Endodermal cell (in vitro differentiated cells): ENCODE measurements at regions not wholly inside any gene's neighbourhood (a gene's known extent, or its start where the extent isn't known, plus 50 kb on each side); places are given as distances from the start of the nearest gene placed in this dataset.

Source experiments
- DNase-seq: peaks from one replicate; pipeline ENCODE4 v3.0.0-alpha.2; 2017
- H3K27ac ChIP-seq: 2 replicates; pipeline ENCODE4 v1.5.1; 2013; ENCODE audit warnings: mild to moderate bottlenecking, low read depth, low read length, moderate library complexity
- H3K27me3 ChIP-seq: 2 replicates; pipeline ENCODE4 v1.6.1; 2013; ENCODE audit warnings: mild to moderate bottlenecking, low read length, moderate library complexity; ENCODE audit not compliant: insufficient read depth, control insufficient read depth, poor library complexity, severe bottlenecking
- H3K36me3 ChIP-seq: 2 replicates; pipeline ENCODE4 v1.7.0; 2013; ENCODE audit warnings: mild to moderate bottlenecking, low read length, moderate library complexity; ENCODE audit not compliant: control insufficient read depth, insufficient read depth
- H3K4me1 ChIP-seq: one replicate; pipeline ENCODE4 v1.7.0; 2013; ENCODE audit warnings: low read length; ENCODE audit not compliant: control insufficient read depth, insufficient read depth
- H3K4me3 ChIP-seq: 2 replicates; pipeline ENCODE4 v1.5.1; 2013; ENCODE audit warnings: mild to moderate bottlenecking, low read length, moderate library complexity
- H3K9ac ChIP-seq: 2 replicates; pipeline ENCODE4 v1.6.1; 2013; ENCODE audit warnings: mild to moderate bottlenecking, low read length, moderate library complexity; ENCODE audit not compliant: poor library complexity, severe bottlenecking; ENCODE audit errors: extremely low read depth
- H3K9me3 ChIP-seq: 2 replicates; pipeline ENCODE4 v1.6.1; 2013; ENCODE audit warnings: mild to moderate bottlenecking, low read length, moderate library complexity; ENCODE audit not compliant: control insufficient read depth
- H3K27ac Mint-ChIP-seq: 2 replicates; pipeline ENCODE4 v1.8.0; 2020; ENCODE audit warnings: mixed read lengths
- H3K27me3 Mint-ChIP-seq: 2 replicates; pipeline ENCODE4 v1.8.0; 2021; ENCODE audit warnings: mild to moderate bottlenecking, mixed read lengths; ENCODE audit not compliant: insufficient read depth
- H3K36me3 Mint-ChIP-seq: 2 replicates; pipeline ENCODE4 v1.8.0; 2020; ENCODE audit warnings: low read depth, mixed read lengths
- H3K4me1 Mint-ChIP-seq: 2 replicates; pipeline ENCODE4 v1.8.0; 2020; ENCODE audit warnings: mixed read lengths
- H3K4me3 Mint-ChIP-seq: 2 replicates; pipeline ENCODE4 v1.8.0; 2020; ENCODE audit warnings: mild to moderate bottlenecking, moderate library complexity, mixed read lengths
- H3K9me3 Mint-ChIP-seq: 2 replicates; pipeline ENCODE4 v1.8.0; 2020; ENCODE audit warnings: mild to moderate bottlenecking, mixed read lengths
- WGBS, 2 experiments: methylation state at CpG; one replicate each; pipeline versions ENCODE4 v1.1.5 to v1.1.7; 2013; ENCODE audit warnings: missing lambda C conversion rate in 2 of 2, mixed read lengths in 1 of 2; ENCODE audit not compliant: insufficient coverage in 1 of 2, insufficient read length in 1 of 2; 5-methylcytosine and 5-hydroxymethylcytosine counted together
- TF ChIP-seq, protein P1 (sequence below): fragments of 200-600 bp; sonication (generic); conservative IDR thresholded peaks from 2 replicates; pipeline ENCODE4 v1.5.0; 2021; ENCODE audit warnings: antibody characterized with exemption, mild to moderate bottlenecking

DNA sequence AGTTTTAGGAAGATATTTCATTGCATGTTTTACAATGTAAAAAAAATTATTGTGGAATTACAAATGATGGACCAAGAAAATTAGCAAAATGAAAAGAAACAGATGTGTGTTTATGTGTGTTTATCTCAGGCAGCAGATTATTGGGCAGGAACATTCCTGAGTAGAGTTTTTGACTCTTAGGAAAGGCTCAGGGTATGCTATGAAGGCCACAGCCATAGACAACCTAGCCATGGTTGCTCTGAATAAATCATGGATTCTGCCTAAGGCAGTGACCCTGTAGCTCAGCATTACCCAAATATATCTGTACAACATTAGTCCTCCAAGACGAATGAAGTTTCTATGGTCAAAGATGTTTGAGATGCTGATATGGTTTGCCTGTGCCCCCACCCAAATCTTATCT lies 298.3 kb downstream of the PTEN start:
- peaks cover 28% of the 10 kb centered on the region for H3K4me1 Mint-ChIP-seq
- Histone ChIP-seq H3K36me3 (no peaks in the 10 kb centered on the region), H3K9me3 (no peaks in the 10 kb centered on the region), H3K27me3 (peaks cover 18% of the 10 kb centered on the region), H3K4me3 (no peak overlapping the region), H3K9ac (no peak overlapping the region), H3K4me1 (peaks cover 11% of the 10 kb centered on the region), H3K27ac (no peak overlapping the region)
- H3K36me3 Mint-ChIP-seq, result no peaks in the 10 kb centered on the region
- H3K4me3 Mint-ChIP-seq, result no peak overlapping the region
- TF ChIP-seq, protein P1, sequence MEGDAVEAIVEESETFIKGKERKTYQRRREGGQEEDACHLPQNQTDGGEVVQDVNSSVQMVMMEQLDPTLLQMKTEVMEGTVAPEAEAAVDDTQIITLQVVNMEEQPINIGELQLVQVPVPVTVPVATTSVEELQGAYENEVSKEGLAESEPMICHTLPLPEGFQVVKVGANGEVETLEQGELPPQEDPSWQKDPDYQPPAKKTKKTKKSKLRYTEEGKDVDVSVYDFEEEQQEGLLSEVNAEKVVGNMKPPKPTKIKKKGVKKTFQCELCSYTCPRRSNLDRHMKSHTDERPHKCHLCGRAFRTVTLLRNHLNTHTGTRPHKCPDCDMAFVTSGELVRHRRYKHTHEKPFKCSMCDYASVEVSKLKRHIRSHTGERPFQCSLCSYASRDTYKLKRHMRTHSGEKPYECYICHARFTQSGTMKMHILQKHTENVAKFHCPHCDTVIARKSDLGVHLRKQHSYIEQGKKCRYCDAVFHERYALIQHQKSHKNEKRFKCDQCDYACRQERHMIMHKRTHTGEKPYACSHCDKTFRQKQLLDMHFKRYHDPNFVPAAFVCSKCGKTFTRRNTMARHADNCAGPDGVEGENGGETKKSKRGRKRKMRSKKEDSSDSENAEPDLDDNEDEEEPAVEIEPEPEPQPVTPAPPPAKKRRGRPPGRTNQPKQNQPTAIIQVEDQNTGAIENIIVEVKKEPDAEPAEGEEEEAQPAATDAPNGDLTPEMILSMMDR, result no peak
- H3K9me3 Mint-ChIP-seq, result peaks cover 5% of the 10 kb centered on the region
- H3K27ac Mint-ChIP-seq, result no peak overlapping the region
- peaks cover 50% of the 10 kb centered on the region for H3K27me3 Mint-ChIP-seq
- no CpG with 5 or more reads among the region's 1 CpG for WGBS, 2 experiments
- DNase-seq, result no peak

DNA sequence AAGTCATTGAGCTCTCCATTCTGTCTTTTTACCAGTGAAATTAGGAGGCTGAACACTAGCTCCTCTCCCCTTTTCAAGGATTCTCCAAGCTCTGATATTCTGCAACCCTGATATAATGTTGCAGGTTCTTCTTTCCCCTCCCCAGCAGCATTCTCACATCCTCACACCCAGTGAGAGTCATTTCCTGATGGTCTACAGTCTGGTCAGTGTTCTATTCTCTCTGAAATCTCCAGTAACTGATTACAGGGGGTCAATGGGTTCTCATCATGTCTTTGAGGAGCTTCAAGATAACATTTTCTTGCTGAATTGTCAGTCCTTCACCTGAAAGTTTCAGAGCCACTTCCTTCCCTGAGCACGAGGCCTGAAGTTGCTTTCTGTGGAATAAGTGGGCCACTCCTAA lies 299.4 kb downstream of the PTEN start:
- Mint-ChIP-seq H3K27me3 (peaks cover 44% of the 10 kb centered on the region), H3K36me3 (no peaks in the 10 kb centered on the region), H3K4me1 (peaks cover 31% of the 10 kb centered on the region), H3K4me3 (no peak overlapping the region), H3K9me3 (peaks cover 5% of the 10 kb centered on the region), H3K27ac (no peak overlapping the region)
- no peak for DNase-seq
- Histone ChIP-seq H3K27ac (no peak overlapping the region), H3K4me3 (no peak overlapping the region), H3K27me3 (peaks cover 17% of the 10 kb centered on the region), H3K4me1 (peaks cover 11% of the 10 kb centered on the region), H3K9ac (no peak overlapping the region), H3K9me3 (peaks cover under 1% of the 10 kb centered on the region), H3K36me3 (no peaks in the 10 kb centered on the region)
- WGBS, 2 experiments, result 92 to 100% methylated on average over 1 of the region's 1 CpG
- TF ChIP-seq, protein P1, result no peak

DNA sequence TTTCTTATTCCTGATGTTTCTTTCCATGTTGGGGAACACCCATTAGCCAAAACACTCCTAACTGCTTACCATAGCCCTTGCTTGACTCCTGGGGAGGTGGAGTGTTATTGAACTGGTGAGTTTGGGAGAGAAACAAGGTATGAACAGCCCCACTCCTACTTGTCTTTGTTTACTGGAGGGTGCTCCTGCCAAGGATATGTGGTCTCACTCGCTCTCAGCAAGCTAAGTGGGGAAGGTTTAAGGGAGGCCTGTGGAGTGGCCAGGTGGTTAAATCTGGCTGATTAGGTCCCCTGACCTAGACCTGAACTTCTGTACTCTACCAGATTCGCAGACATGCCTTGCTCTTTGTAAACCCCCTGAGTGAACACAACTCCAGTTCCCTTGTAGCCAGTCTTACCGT lies 300.1 kb downstream of the PTEN start:
- no peak overlapping the region for H3K4me3 ChIP-seq
- H3K27ac ChIP-seq, result no peak overlapping the region
- H3K9ac ChIP-seq, result no peak overlapping the region
- no peak for DNase-seq
- Mint-ChIP-seq H3K27ac (no peak overlapping the region), H3K36me3 (no peaks in the 10 kb centered on the region), H3K4me3 (no peak overlapping the region), H3K27me3 (peaks cover 39% of the 10 kb centered on the region), H3K9me3 (peaks cover 6% of the 10 kb centered on the region), H3K4me1 (peaks cover 31% of the 10 kb centered on the region)
- peaks cover 11% of the 10 kb centered on the region for H3K27me3 ChIP-seq
- H3K9me3 ChIP-seq, result peaks cover 8% of the 10 kb centered on the region
- TF ChIP-seq, protein P1, result no peak
- H3K4me1 ChIP-seq, result peaks cover 11% of the 10 kb centered on the region
- no peaks in the 10 kb centered on the region for H3K36me3 ChIP-seq
- 96 to 100% methylated on average over 1 to 3 of the region's 3 CpGs for WGBS, 2 experiments
